PFSK-1 (cell line): ENCODE measurements at regions not wholly inside any gene's neighbourhood (a gene's known extent, or its start where the extent isn't known, plus 50 kb on each side); places are given as distances from the start of the nearest gene placed in this dataset.

Experiments used
- FOXP2 ChIP-seq: optimal IDR thresholded peaks from 2 replicates; pipeline ENCODE3; 2011; ENCODE audit warnings: borderline replicate concordance, control low read depth, inconsistent platforms; ENCODE audit not compliant: insufficient read depth; ENCODE audit errors: extremely low read length, extremely low read depth
- POLR2AphosphoS5 ChIP-seq: IDR thresholded peaks from 2 replicates; pipeline ENCODE4 v1.6.1; 2012; ENCODE audit warnings: low read depth, mild to moderate bottlenecking, control low read depth, low read length, moderate library complexity
- REST ChIP-seq, 2 experiments: IDR thresholded peaks; 2 replicates each; pipeline versions ENCODE4 v1.6.1 to v1.8.0; 2011 to 2012; ENCODE audit warnings: low read depth in 2 of 2, low read length in 2 of 2, control low read depth in 1 of 2, inconsistent platforms in 1 of 2, mild to moderate bottlenecking in 1 of 2, moderate library complexity in 1 of 2; ENCODE audit not compliant: insufficient read depth in 1 of 2
- SIN3A ChIP-seq: IDR thresholded peaks from 2 replicates; pipeline ENCODE4 v1.6.1; 2012; ENCODE audit warnings: mild to moderate bottlenecking, low read length, moderate library complexity, borderline replicate concordance; ENCODE audit not compliant: insufficient read depth

- TF ChIP-seq REST (IDR thresholded peaks at IDR 0.05; ENCODE audit: insufficient read depth in 1 of 2, low read depth in 2 of 2, low read length in 2 of 2), result no peak
- no peak for TF ChIP-seq POLR2AphosphoS5
- TF ChIP-seq SIN3A, result no peak
- TF ChIP-seq FOXP2, result no peak
Measured at GRCh38 chr5:74301576-74301975, 339.0 kb downstream of the ENC1 start.
